ENCODE measurements at regions not wholly inside any gene's neighbourhood (a gene's known extent, or its start where the extent isn't known, plus 50 kb on each side); places are given as distances from the start of the nearest gene placed in this dataset.

DNA sequence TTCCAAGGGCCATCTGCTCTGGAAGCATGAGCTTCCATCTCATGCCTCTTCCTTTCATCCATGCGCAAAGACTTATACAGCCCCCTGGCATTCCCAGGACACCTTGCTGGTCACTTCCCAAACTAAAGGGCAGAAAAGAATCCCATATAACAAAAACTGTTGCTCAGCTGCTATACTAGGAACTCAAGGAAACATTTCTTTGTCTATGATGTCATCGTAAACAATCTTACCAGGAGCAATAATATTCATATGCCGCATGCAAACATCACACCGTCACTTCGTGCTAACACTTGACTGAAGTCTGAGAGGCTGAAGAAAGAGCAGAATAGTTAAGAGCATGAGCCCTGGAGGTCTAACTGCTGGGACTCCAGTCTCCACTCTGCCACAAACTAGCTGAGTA, 50.5 kb upstream of the CDKN3 start:
- H3K27me3 ChIP-seq (ENCODE audit: control insufficient read depth, insufficient read depth, low read length): no peaks in the 10 kb centered on the region
- H3K4me3 ChIP-seq (ENCODE audit: low read length): no peak overlapping the region
- H3K36me3 ChIP-seq (ENCODE audit: control insufficient read depth, insufficient read depth, low read length): no peaks in the 10 kb centered on the region
- H3K4me1 ChIP-seq (ENCODE audit: control insufficient read depth, insufficient read depth, low read length): no peaks in the 10 kb centered on the region
- H3K9ac ChIP-seq (ENCODE audit: low read length): no peak overlapping the region
- H3K27ac ChIP-seq (ENCODE audit: low read depth, low read length): no peak overlapping the region

Measured in rectal smooth muscle tissue (tissue), 1 donor.